IPS-15b (cell line): ENCODE measurements at regions not wholly inside any gene's neighbourhood (a gene's known extent, or its start where the extent isn't known, plus 50 kb on each side); places are given as distances from the start of the nearest gene placed in this dataset.
"Not testable (repeated sequence)": the region's sequence is repeated elsewhere in the genome, so short reads cannot be mapped to it uniquely, and the experiment has no call there.

Experiments used
- H3K27me3 ChIP-seq: one replicate; pipeline ENCODE4 v1.6.1; 2013; ENCODE audit warnings: low read length; ENCODE audit not compliant: control insufficient read depth, insufficient read depth
- H3K36me3 ChIP-seq: one replicate; pipeline ENCODE4 v1.6.1; 2013; ENCODE audit warnings: low read length; ENCODE audit not compliant: control insufficient read depth, insufficient read depth
- H3K4me1 ChIP-seq: one replicate; pipeline ENCODE4 v1.6.1; 2013; ENCODE audit warnings: mild to moderate bottlenecking, low read length; ENCODE audit not compliant: control insufficient read depth, insufficient read depth
- H3K4me3 ChIP-seq: one replicate; pipeline ENCODE4 v1.5.1; 2013; ENCODE audit warnings: low read depth, low read length
- H3K9ac ChIP-seq: one replicate; pipeline ENCODE4 v1.6.1; 2013; ENCODE audit warnings: low read depth, mild to moderate bottlenecking, low read length
- H3K9me3 ChIP-seq: one replicate; pipeline ENCODE4 v1.6.1; 2013; ENCODE audit warnings: mild to moderate bottlenecking, low read length; ENCODE audit not compliant: control insufficient read depth, insufficient read depth

DNA sequence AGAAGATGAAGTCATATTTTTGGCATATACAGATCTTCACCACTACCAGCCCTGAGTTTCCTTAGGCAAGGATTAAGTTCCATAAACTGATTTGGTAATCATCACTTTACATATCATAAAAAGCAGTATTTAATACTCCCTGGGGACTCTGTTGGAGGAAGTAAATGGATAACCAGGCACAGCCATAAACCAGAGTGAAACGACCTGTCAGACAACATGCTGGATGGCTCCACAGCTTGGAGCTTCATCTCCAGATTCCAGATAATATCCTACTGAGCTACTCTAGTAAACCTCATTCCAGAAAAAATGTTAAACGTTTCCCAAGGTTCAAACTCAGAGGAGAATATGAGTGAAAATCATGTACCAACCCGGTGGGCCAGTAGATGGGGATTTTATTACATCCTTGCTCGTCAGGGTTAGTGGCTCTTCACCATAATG, 109.2 kb downstream of the BASP1 start:
- Histone ChIP-seq H3K27me3 (no peaks in the 10 kb centered on the region), H3K4me3 (no peak overlapping the region), H3K36me3 (no peaks in the 10 kb centered on the region), H3K4me1 (no peaks in the 10 kb centered on the region), H3K9ac (no peak overlapping the region), H3K9me3 (no peaks in the 10 kb centered on the region)

DNA sequence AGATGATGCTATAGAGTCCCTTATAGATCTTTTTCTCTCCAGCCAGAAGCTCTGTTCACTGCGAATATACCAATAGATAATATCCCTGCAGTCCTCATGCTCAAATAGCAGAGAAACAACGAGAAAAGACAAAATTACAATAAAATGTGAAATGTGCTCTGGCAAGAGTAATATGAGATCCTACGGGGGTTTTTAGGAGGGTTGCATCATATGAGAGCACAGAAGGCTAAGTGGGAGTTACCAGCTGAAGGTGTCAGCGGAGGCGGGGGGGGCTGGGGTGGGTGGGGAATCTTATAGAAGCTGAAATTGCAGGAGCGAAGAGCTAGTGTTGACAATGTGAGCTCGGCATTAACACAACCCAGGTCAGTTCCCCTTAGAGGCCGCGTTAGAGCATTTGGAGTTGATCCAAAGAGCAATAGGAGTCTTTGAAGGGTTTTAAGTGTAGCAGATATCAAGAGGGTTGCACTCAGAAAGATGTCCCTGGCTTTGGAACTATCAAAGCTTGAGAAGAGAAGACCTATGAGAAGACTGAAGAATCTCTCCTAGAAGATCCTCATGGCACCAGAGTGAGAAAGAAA, 109.7 kb downstream of the BASP1 start:
- Histone ChIP-seq H3K36me3 (no peaks in the 10 kb centered on the region), H3K4me3 (no peak overlapping the region), H3K9me3 (no peaks in the 10 kb centered on the region), H3K4me1 (no peaks in the 10 kb centered on the region), H3K9ac (no peak overlapping the region), H3K27me3 (no peaks in the 10 kb centered on the region)

DNA sequence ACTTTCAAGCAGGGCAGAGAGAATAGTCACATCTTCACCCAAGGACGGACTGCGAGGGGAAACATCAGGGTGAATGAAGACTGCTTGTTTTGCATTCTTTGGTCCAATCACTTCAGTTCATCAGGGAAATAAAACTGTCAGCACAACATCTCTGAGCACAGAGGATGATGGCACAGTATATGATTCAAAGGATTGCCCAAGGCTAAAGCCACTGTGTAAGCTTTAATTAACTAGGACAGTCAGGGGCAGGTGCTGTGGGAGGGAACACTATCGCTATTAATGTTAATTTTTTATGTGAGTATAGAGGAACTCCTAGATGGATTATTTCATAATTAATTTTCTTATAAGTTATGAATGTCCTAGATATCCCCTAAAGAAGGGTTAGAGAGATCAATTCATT, 112.1 kb downstream of the BASP1 start:
- H3K36me3 ChIP-seq = no peaks in the 10 kb centered on the region
- no peak overlapping the region for H3K4me3 ChIP-seq

DNA sequence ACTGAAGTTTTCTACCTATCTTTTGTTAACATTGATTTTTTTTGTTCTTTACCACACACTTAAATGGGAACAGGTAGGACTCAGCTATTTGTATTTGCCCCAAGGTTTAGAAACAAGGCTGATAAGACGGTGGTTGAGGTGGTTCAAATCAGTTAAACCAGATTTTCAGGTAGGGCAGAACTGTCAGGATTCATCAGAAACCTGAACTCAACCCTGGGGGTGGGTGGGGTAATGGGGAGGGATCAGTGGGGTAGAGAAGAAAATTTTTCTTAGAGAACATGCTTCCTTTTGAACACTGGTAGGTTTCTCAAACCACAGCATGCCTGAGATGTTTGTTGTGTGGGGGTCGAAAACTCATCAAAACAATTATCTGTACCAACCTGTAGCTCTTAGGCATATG, 113.0 kb downstream of the BASP1 start:
- Histone ChIP-seq H3K9me3 (no peaks in the 10 kb centered on the region), H3K9ac (no peak overlapping the region), H3K4me1 (no peaks in the 10 kb centered on the region), H3K27me3 (no peaks in the 10 kb centered on the region), H3K4me3 (no peak overlapping the region), H3K36me3 (no peaks in the 10 kb centered on the region)

More for the DNA sequence above, 112.1 kb downstream of the BASP1 start:
- Histone ChIP-seq H3K27me3 (no peaks in the 10 kb centered on the region), H3K9me3 (no peaks in the 10 kb centered on the region), H3K9ac (no peak overlapping the region), H3K4me1 (no peaks in the 10 kb centered on the region)

DNA sequence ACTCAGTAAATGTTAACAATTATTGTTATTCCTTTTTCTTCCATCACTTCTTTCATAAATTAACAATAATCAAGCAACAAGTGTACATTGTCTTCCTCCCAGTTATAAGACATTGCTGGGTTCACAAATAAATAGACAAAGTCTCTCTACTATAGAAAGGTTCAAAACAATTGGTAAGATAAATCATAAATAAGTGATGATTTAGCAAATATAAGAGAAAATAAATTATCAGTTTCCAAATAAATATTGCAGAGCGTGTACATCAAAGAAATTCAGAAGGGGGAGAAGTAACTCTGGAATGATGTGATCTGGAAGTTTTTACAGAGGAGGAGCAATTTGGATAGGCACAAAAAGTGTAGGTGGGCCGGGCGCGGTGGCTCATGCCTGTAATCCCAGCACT, 114.2 kb downstream of the BASP1 start:
- H3K36me3 ChIP-seq = no peaks in the 10 kb centered on the region
- H3K4me3 ChIP-seq = no peak overlapping the region
- no peaks in the 10 kb centered on the region for H3K9me3 ChIP-seq
- H3K9ac ChIP-seq = no peak overlapping the region
- no peaks in the 10 kb centered on the region for H3K27me3 ChIP-seq
- H3K4me1 ChIP-seq = no peaks in the 10 kb centered on the region

DNA sequence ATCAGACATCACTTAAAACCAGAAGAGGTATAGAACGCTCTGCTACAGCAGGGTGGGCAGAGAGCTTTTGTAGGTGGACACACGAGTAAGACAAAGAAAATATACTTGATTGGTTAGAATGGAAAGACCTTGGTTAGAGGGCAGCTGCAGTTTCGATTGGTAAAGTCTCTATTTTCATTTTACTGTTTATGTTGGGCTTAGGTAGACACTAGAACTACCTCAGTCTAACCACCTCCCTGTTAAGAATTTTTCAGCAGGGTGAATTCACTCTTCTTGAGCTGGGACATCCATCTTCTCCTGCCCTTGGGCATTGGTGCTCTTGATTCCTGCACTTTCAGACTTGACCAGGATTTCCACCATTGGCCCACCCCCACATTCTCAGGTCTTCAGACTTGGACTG, 116.3 kb downstream of the BASP1 start:
- Histone ChIP-seq H3K9ac (no peak overlapping the region), H3K27me3 (no peaks in the 10 kb centered on the region), H3K9me3 (no peaks in the 10 kb centered on the region), H3K4me3 (no peak overlapping the region), H3K4me1 (no peaks in the 10 kb centered on the region), H3K36me3 (no peaks in the 10 kb centered on the region)

DNA sequence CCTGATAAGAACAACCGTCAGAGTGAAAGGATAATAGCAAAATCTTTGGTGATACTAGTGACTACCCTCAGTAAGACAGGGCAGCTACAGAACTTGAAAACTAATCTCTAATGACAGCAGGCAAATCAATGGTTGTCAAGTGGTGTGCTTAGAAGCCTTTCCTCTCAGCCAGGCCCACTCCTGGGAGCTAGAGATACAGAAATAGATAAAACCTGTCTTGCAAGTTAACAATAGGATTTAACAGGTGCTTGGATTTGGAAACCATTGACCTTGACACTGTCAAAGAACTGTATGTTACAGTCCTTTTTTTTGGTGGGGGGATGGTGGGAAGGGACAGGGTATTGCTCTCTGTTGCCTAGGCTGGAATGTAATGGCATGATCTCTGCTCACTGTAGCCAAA, 118.6 kb downstream of the BASP1 start:
- H3K4me1 ChIP-seq = no peaks in the 10 kb centered on the region
- no peaks in the 10 kb centered on the region for H3K27me3 ChIP-seq
- no peaks in the 10 kb centered on the region for H3K36me3 ChIP-seq
- no peaks in the 10 kb centered on the region for H3K9me3 ChIP-seq
- H3K9ac ChIP-seq = no peak overlapping the region
- no peak overlapping the region for H3K4me3 ChIP-seq

DNA sequence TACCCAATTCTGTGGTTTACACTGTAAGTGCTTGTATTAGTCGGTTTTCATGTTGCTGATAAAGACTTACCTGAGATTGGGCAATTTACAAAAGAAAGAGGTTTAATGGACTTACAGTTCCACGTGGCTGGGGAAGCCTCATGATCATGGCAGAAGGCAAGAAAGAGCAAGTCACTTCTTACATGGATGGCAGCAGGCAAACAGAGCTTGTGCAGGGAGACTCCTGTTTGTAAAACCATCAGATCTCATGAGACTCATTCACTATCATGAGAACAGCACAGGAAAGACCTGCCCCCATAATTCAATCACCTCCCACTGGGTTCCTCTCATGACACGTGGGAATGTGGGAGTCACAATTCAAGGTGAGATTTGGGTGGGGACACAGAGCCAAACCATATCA, 119.3 kb downstream of the BASP1 start:
- H3K9me3 ChIP-seq, H3K4me1 ChIP-seq, H3K9ac ChIP-seq, H3K36me3 ChIP-seq, H3K27me3 ChIP-seq, H3K4me3 ChIP-seq: not testable (repeated sequence)

DNA sequence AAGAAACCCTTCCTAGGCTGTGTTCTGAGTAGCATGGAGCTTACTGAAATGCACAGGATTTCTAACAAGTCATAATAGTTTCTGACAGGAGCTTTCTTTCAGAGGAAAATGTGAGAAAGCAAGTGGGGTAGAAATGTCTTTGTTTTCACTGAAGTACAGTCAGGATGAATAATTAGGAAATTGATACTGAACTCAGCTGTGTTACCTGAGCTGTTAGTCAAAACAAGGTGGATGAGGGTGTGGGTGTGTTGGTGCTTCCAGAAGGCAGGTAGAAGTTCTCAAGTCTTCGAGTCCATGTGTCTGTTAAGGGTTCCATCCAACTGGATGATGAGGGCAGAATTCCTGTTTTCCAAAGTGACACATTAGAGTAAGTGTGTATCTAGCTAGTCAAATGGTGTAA, 122.4 kb downstream of the BASP1 start:
- H3K9me3 ChIP-seq = no peaks in the 10 kb centered on the region
- H3K4me3 ChIP-seq = no peak overlapping the region
- H3K9ac ChIP-seq = no peak overlapping the region

DNA sequence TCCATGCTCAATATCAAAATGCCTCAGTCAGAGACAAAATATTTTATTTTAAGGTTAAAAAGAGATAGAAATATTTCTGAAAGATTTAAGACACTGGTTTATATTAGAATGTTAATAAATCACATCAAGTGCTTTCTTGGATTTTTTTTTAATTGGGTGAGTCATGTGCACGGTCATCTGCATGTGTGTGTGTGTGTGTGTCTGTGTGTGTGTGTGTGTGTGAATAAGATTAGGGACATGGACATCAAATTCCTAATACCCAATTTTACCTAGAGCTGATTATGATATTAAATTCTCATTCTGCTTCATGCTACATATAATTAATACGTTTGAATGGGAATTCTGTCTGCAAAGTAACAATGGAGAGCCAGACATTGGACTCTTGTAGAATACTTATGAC, 122.9 kb downstream of the BASP1 start:
- Histone ChIP-seq H3K36me3 (no peaks in the 10 kb centered on the region), H3K4me1 (no peaks in the 10 kb centered on the region), H3K9me3 (no peaks in the 10 kb centered on the region), H3K4me3 (no peak overlapping the region), H3K27me3 (no peaks in the 10 kb centered on the region), H3K9ac (no peak overlapping the region)

More for the DNA sequence above, 122.4 kb downstream of the BASP1 start:
- Histone ChIP-seq H3K4me1 (no peaks in the 10 kb centered on the region), H3K27me3 (no peaks in the 10 kb centered on the region), H3K36me3 (no peaks in the 10 kb centered on the region)

DNA sequence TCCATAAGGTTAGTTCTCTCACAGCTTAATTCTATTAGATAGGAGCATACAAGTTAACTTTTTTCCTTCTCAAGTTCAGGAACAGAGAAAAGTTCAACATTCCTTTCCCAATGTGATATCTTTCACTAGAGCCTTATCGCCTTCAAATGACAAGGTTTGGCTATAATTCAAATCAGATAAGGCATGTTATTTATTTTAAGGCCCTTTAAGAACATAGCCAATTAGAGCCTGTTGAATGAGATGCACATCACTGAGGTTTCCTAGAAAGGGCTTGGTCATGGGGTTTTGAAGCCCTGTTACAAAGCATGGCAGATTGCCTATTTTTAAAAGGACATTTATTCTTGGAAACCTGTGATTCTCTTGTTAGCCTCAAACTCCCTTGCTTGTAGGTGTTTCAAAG, 123.4 kb downstream of the BASP1 start:
- Histone ChIP-seq H3K36me3 (no peaks in the 10 kb centered on the region), H3K4me3 (no peak overlapping the region), H3K4me1 (no peaks in the 10 kb centered on the region), H3K9ac (no peak overlapping the region), H3K9me3 (no peaks in the 10 kb centered on the region), H3K27me3 (no peaks in the 10 kb centered on the region)

DNA sequence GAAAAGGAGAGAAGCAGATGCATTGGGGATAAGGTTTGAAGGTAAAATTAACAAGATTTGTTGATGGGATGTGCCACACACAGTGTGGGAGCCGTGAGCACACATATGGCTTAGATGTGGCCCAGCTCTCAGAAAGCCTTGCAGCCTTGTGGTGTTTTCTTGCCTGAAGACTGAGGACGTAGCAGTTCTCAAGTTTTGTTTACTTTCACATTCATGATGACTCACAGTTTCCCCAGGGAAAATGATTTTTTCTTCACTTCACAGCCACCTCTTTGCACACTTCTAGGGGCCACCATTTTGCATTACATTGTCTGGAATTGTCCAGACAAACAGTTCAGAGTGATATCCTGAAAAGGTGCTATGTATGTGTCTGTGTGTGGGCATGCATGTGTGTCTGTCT, 126.2 kb downstream of the BASP1 start:
- H3K27me3 ChIP-seq = no peaks in the 10 kb centered on the region
- no peak overlapping the region for H3K4me3 ChIP-seq
- no peak overlapping the region for H3K9ac ChIP-seq
- no peaks in the 10 kb centered on the region for H3K4me1 ChIP-seq
- H3K36me3 ChIP-seq = no peaks in the 10 kb centered on the region
- H3K9me3 ChIP-seq = no peaks in the 10 kb centered on the region
